ENCODE measurements at regions not wholly inside any gene's neighbourhood (a gene's known extent, or its start where the extent isn't known, plus 50 kb on each side); places are given as distances from the start of the nearest gene placed in this dataset.
A peak's percentile ranks its signal among the peaks of the same experiment; 100 is the strongest.

DNA sequence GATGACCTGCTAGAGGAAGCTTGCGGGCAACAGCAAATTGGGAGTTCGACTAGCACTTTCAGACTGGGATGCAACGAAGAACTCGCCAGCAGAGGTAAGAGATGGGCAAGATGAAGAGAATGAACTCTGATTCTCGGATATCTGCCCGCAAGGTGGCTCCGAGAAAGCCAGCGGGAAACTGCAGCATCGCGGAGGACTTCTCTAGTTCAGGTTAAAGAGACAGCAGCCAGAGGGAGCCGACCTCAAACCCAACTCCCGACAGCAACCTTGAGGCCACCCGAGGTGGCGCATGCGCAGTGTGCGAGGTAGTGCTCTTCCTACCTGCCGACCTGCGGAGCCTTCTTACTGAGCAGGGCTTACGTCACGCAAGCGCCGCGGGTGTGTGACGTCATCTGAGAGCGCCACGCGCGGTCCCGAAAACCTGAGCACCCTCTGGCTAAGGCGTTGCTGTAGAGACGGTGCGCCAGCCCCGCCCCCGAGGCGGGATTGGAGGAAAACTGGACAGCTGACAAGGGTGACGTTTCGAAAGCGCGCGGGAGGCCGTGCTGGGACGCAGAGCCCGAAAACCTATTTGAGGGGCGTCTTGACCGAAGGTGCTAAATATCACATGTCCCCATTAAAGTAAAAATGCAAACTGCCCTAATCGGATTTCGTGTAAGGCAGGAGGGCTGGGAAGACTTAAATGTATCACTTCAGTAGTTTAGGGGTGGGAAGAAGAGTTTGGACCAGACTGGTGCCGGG is 110.5 kb upstream of the SLC25A33 start (continued):
- TF ChIP-seq, protein P1, sequence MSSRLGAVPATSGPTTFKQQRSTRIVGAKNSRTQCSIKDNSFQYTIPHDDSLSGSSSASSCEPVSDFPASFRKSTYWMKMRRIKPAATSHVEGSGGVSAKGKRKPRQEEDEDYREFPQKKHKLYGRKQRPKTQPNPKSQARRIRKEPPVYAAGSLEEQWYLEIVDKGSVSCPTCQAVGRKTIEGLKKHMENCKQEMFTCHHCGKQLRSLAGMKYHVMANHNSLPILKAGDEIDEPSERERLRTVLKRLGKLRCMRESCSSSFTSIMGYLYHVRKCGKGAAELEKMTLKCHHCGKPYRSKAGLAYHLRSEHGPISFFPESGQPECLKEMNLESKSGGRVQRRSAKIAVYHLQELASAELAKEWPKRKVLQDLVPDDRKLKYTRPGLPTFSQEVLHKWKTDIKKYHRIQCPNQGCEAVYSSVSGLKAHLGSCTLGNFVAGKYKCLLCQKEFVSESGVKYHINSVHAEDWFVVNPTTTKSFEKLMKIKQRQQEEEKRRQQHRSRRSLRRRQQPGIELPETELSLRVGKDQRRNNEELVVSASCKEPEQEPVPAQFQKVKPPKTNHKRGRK (CRISPR knock-in tag; IDR thresholded peaks at IDR 0.05; ENCODE audit: borderline replicate concordance), result no peak
- TF ChIP-seq E2F5 (CRISPR knock-in tag; IDR thresholded peaks at IDR 0.05) (peak; percentile 77), GABPB1 (CRISPR knock-in tag; IDR thresholded peaks at IDR 0.05) (peak; percentile 35; the same call in 1 of the 2 replicates), FOXK1 (CRISPR knock-in tag; IDR thresholded peaks at IDR 0.05) (peak; percentile 94), ZBTB21 (CRISPR knock-in tag; IDR thresholded peaks at IDR 0.05; ENCODE audit: borderline replicate concordance) (peak; percentile 70; the same call in 1 of the 2 replicates), IRF1 (CRISPR knock-in tag; IDR thresholded peaks at IDR 0.05) (0 out of 2 replicates have a peak, but pooled peaks have one; percentile 42), NFYB (CRISPR knock-in tag; conservative IDR thresholded peaks at IDR 0.05; ENCODE audit: low read depth) (peak; percentile 94), MAX (CRISPR knock-in tag; IDR thresholded peaks at IDR 0.05) (peak; percentile 85), SP1 (CRISPR knock-in tag; conservative IDR thresholded peaks at IDR 0.05) (peak; percentile 96), NFATC4 (CRISPR knock-in tag; IDR thresholded peaks at IDR 0.05) (no peak), TEAD1 (CRISPR knock-in tag; IDR thresholded peaks at IDR 0.05) (peak; percentile 20; the same call in 1 of the 2 replicates), CREM (CRISPR knock-in tag; IDR thresholded peaks at IDR 0.05) (peak; percentile 100), ZNF671 (CRISPR knock-in tag; IDR thresholded peaks at IDR 0.05) (no peak), CREB1 (CRISPR knock-in tag; IDR thresholded peaks at IDR 0.05) (peak; percentile 97), ATF1 (CRISPR knock-in tag; IDR thresholded peaks at IDR 0.05) (peak; percentile 95; the same call in 1 of the 2 replicates)
- TF ChIP-seq, protein P2, sequence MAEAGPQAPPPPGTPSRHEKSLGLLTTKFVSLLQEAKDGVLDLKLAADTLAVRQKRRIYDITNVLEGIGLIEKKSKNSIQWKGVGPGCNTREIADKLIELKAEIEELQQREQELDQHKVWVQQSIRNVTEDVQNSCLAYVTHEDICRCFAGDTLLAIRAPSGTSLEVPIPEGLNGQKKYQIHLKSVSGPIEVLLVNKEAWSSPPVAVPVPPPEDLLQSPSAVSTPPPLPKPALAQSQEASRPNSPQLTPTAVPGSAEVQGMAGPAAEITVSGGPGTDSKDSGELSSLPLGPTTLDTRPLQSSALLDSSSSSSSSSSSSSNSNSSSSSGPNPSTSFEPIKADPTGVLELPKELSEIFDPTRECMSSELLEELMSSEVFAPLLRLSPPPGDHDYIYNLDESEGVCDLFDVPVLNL (CRISPR knock-in tag; IDR thresholded peaks at IDR 0.05; ENCODE audit: borderline replicate concordance, low read depth), result no peak
- TF ChIP-seq, protein P3, sequence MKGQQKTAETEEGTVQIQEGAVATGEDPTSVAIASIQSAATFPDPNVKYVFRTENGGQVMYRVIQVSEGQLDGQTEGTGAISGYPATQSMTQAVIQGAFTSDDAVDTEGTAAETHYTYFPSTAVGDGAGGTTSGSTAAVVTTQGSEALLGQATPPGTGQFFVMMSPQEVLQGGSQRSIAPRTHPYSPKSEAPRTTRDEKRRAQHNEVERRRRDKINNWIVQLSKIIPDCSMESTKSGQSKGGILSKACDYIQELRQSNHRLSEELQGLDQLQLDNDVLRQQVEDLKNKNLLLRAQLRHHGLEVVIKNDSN (CRISPR knock-in tag; IDR thresholded peaks at IDR 0.05), result peak; percentile 94
- TF ChIP-seq, protein P4, sequence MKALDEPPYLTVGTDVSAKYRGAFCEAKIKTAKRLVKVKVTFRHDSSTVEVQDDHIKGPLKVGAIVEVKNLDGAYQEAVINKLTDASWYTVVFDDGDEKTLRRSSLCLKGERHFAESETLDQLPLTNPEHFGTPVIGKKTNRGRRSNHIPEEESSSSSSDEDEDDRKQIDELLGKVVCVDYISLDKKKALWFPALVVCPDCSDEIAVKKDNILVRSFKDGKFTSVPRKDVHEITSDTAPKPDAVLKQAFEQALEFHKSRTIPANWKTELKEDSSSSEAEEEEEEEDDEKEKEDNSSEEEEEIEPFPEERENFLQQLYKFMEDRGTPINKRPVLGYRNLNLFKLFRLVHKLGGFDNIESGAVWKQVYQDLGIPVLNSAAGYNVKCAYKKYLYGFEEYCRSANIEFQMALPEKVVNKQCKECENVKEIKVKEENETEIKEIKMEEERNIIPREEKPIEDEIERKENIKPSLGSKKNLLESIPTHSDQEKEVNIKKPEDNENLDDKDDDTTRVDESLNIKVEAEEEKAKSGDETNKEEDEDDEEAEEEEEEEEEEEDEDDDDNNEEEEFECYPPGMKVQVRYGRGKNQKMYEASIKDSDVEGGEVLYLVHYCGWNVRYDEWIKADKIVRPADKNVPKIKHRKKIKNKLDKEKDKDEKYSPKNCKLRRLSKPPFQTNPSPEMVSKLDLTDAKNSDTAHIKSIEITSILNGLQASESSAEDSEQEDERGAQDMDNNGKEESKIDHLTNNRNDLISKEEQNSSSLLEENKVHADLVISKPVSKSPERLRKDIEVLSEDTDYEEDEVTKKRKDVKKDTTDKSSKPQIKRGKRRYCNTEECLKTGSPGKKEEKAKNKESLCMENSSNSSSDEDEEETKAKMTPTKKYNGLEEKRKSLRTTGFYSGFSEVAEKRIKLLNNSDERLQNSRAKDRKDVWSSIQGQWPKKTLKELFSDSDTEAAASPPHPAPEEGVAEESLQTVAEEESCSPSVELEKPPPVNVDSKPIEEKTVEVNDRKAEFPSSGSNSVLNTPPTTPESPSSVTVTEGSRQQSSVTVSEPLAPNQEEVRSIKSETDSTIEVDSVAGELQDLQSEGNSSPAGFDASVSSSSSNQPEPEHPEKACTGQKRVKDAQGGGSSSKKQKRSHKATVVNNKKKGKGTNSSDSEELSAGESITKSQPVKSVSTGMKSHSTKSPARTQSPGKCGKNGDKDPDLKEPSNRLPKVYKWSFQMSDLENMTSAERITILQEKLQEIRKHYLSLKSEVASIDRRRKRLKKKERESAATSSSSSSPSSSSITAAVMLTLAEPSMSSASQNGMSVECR (CRISPR knock-in tag; IDR thresholded peaks at IDR 0.05; ENCODE audit: borderline replicate concordance), result peak; percentile 16; the same call in 1 of the 2 replicates

Measured in WTC11 (cell line).